HG03520 (cell line): ENCODE measurements at regions not wholly inside any gene's neighbourhood (a gene's known extent, or its start where the extent isn't known, plus 50 kb on each side); places are given as distances from the start of the nearest gene placed in this dataset.
"Not testable (repeated sequence)": the region's sequence is repeated elsewhere in the genome, so short reads cannot be mapped to it uniquely, and the experiment has no call there.

ENCODE experiments used
- ATAC-seq: cut with Tn5 transposase; IDR thresholded peaks from one replicate; pipeline ENCODE4 v1.9.1; 2021; ENCODE audit warnings: mild to moderate bottlenecking, moderate library complexity; ENCODE audit not compliant: unreplicated experiment

- no peak for ATAC-seq
Observed at GRCh38 chr10:60479305-60480020, 89.8 kb upstream of the ANK3 start.

GRCh38 chr10:60476451-60476850 lies 86.8 kb upstream of the ANK3 start:
- no peak for ATAC-seq

GRCh38 chr10:60473557-60473956 lies 83.9 kb upstream of the ANK3 start:
- ATAC-seq, result no peak

- no peak for ATAC-seq
Observed at GRCh38 chr10:60470091-60470490, 80.4 kb upstream of the ANK3 start.

GRCh38 chr10:60469147-60469546 lies 79.5 kb upstream of the ANK3 start:
- not testable (repeated sequence) for ATAC-seq

GRCh38 chr10:60467202-60467546 lies 77.5 kb upstream of the ANK3 start:
- ATAC-seq, result no peak

- ATAC-seq, result no peak
Observed at GRCh38 chr10:60466267-60467201, 76.9 kb upstream of the ANK3 start.

GRCh38 chr10:60465801-60466200 lies 76.1 kb upstream of the ANK3 start:
- ATAC-seq, result no peak

- ATAC-seq, result no peak
Observed at GRCh38 chr10:60464659-60465058, 75.0 kb upstream of the ANK3 start.

GRCh38 chr10:60463746-60464145 lies 74.1 kb upstream of the ANK3 start:
- ATAC-seq, result no peak

- ATAC-seq, result no peak
Observed at GRCh38 chr10:60461688-60462087, 72.0 kb upstream of the ANK3 start.

- no peak for ATAC-seq
Observed at GRCh38 chr10:60459701-60460457, 70.2 kb upstream of the ANK3 start.

GRCh38 chr10:60456053-60456452 lies 66.4 kb upstream of the ANK3 start:
- ATAC-seq, result no peak

GRCh38 chr10:60454336-60454735 lies 64.7 kb upstream of the ANK3 start:
- ATAC-seq, result no peak

- ATAC-seq, result no peak
Observed at GRCh38 chr10:60453036-60453435, 63.4 kb upstream of the ANK3 start.

- no peak for ATAC-seq
Observed at GRCh38 chr10:60450291-60450690, 60.6 kb upstream of the ANK3 start.

- ATAC-seq, result no peak
Observed at GRCh38 chr10:60448246-60448645, 58.6 kb upstream of the ANK3 start.

- no peak for ATAC-seq
Observed at GRCh38 chr10:60446851-60447250, 57.2 kb upstream of the ANK3 start.

GRCh38 chr10:60446070-60446833 lies 56.6 kb upstream of the ANK3 start:
- no peak for ATAC-seq

GRCh38 chr10:60444494-60445064 lies 54.9 kb upstream of the ANK3 start:
- no peak for ATAC-seq
